Adrenal gland (tissue), 9 donors: ENCODE measurements at regions not wholly inside any gene's neighbourhood (a gene's known extent, or its start where the extent isn't known, plus 50 kb on each side); places are given as distances from the start of the nearest gene placed in this dataset.

Source experiments
- DNase-seq, 7 donors: peaks; one replicate each; pipeline ENCODE4 v3.0.0-alpha.2; 2019 to 2020
- H3K27ac ChIP-seq, 5 donors: fragments of 200-600 bp; sonication (generic) in 4 of 5; 1 replicate in 3 of 5; 2 replicates in 2 of 5; pipeline versions ENCODE4 v1.5.1 to v1.8.0; 2016 to 2020; ENCODE audit warnings: mild to moderate bottlenecking in 1 of 5
- H3K27me3 ChIP-seq: fragments of 200-600 bp; 2 replicates; pipeline ENCODE4 v1.8.0; 2021
- H3K36me3 ChIP-seq, 2 donors: fragments of 200-600 bp; replicated peaks in 1 of 2; 1 replicate in 1 of 2; 2 replicates in 1 of 2; pipeline versions ENCODE4 v1.5.1 to v1.8.0; 2018 to 2022
- H3K4me1 ChIP-seq, 2 donors: fragments of 200-600 bp; replicated peaks in 1 of 2; 1 replicate in 1 of 2; 2 replicates in 1 of 2; pipeline versions ENCODE4 v1.5.1 to v1.8.0; 2018 to 2021
- H3K4me3 ChIP-seq, 4 donors: fragments of 200-600 bp; sonication (generic) in 3 of 4; one replicate each; pipeline ENCODE4 v1.5.1; 2016 to 2018
- H3K9me3 ChIP-seq, 3 donors: fragments of 200-600 bp; sonication (generic) in 1 of 3; replicated peaks in 1 of 3; 1 replicate in 2 of 3; 2 replicates in 1 of 3; pipeline versions ENCODE4 v1.5.1 to v1.8.0; 2016 to 2021
- CTCF ChIP-seq, 6 experiments: fragments of 450-650 bp in 4 of 6; fragments of 200-600 bp in 2 of 6; sonication (generic) in 1 of 6; IDR thresholded peaks; 1 replicate in 5 of 6; 2 replicates in 1 of 6; pipeline versions ENCODE4 v1.5.1 to v1.8.0; 2016 to 2021; ENCODE audit warnings: antibody characterized with exemption in 6 of 6, mild to moderate bottlenecking in 2 of 6, moderate library complexity in 1 of 6
- POLR2A ChIP-seq, 2 donors: fragments of 450-650 bp; IDR thresholded peaks; one replicate each; pipeline ENCODE4 v1.6.1; 2017; ENCODE audit warnings: antibody characterized with exemption in 2 of 2, mild to moderate bottlenecking in 2 of 2, moderate library complexity in 1 of 2
- WGBS, 4 donors: extraction: QIAGEN DNeasy Blood & Tissue Kit in 2 of 4; methylation state at CpG; one replicate each; pipeline versions ENCODE4 v1.1.5 to v1.1.7; 2013 to 2017; 5-methylcytosine and 5-hydroxymethylcytosine counted together
- intact Hi-C, 2 donors: fragments of 100-400 bp; cut with DNase I; formaldehyde crosslinking; loops; one replicate each; pipeline versions ENCODE4 v1.14.1 to v1.15.0; 2022 to 2023
- donor health status: healthy with polysubstance abuse.
- donor health status: Bipolar disorder and iron deficiency.
- donor health status: DM: yes; HTN: yes; CAD: no.
- donor health status: DM: no; HTN: no; CAD: no.
- donor health status: DM: no; HTN: no; CAD: no.

GRCh38 chr5:9721161-9721560 lies 91.0 kb upstream of the TAS2R1 start:
- no peak for TF ChIP-seq POLR2A (IDR thresholded peaks at IDR 0.05)
- no peak for TF ChIP-seq CTCF (IDR thresholded peaks at IDR 0.05)
- WGBS, 4 donors: 72 to 94% (median 80%) methylated on average over 2 of the region's 2 CpGs
- Histone ChIP-seq H3K36me3 (no peaks in the 10 kb centered on the region), H3K4me1 (no peaks in the 10 kb centered on the region), H3K9me3 (no peaks in the 10 kb centered on the region), H3K27me3 (no peaks in the 10 kb centered on the region), H3K27ac (no peak overlapping the region), H3K4me3 (no peak overlapping the region)
- no peak for DNase-seq
- intact Hi-C loops: no loop called here

GRCh38 chr5:9720361-9720760 lies 90.2 kb upstream of the TAS2R1 start:
- H3K27me3 ChIP-seq: no peaks in the 10 kb centered on the region
- no peak for DNase-seq
- no peak overlapping the region for H3K27ac ChIP-seq
- no peaks in the 10 kb centered on the region for H3K4me1 ChIP-seq
- intact Hi-C loops: no loop called here
- WGBS, 4 donors: 72 to 83% (median 79%) methylated on average over 5 of the region's 5 CpGs
- no peaks in the 10 kb centered on the region for H3K36me3 ChIP-seq
- H3K4me3 ChIP-seq: no peak overlapping the region
- TF ChIP-seq CTCF (IDR thresholded peaks at IDR 0.05): no peak
- TF ChIP-seq POLR2A (IDR thresholded peaks at IDR 0.05): no peak
- no peaks in the 10 kb centered on the region for H3K9me3 ChIP-seq

- no peaks in the 10 kb centered on the region for H3K27me3 ChIP-seq
- no peaks in the 10 kb centered on the region for H3K4me1 ChIP-seq
- H3K36me3 ChIP-seq: no peaks in the 10 kb centered on the region
- TF ChIP-seq POLR2A (IDR thresholded peaks at IDR 0.05) (no peak), CTCF (IDR thresholded peaks at IDR 0.05) (no peak)
- intact Hi-C loops: no loop called here
- no peaks in the 10 kb centered on the region for H3K9me3 ChIP-seq
- WGBS, 4 donors: 39 to 59% (median 43%) methylated on average over 5 of the region's 5 CpGs
- no peak for DNase-seq
- no peak overlapping the region for H3K27ac ChIP-seq
- H3K4me3 ChIP-seq: no peak overlapping the region
Observed at GRCh38 chr5:9716838-9717281, 86.7 kb upstream of the TAS2R1 start.

- WGBS, 4 donors: 46 to 65% (median 54%) methylated on average over 5 of the region's 5 CpGs
- no peak overlapping the region for H3K4me3 ChIP-seq
- H3K9me3 ChIP-seq: no peaks in the 10 kb centered on the region
- TF ChIP-seq CTCF (IDR thresholded peaks at IDR 0.05) (no peak), POLR2A (IDR thresholded peaks at IDR 0.05) (no peak)
- H3K27me3 ChIP-seq: no peaks in the 10 kb centered on the region
- intact Hi-C loops: no loop called here
- H3K4me1 ChIP-seq: no peaks in the 10 kb centered on the region
- H3K27ac ChIP-seq: no peak overlapping the region
- DNase-seq: no peak
- H3K36me3 ChIP-seq: no peaks in the 10 kb centered on the region
Observed at GRCh38 chr5:9715891-9716335, 85.8 kb upstream of the TAS2R1 start.
